Mesenchymal stem cell (in vitro differentiated cells and primary cell): ENCODE measurements at regions not wholly inside any gene's neighbourhood (a gene's known extent, or its start where the extent isn't known, plus 50 kb on each side); places are given as distances from the start of the nearest gene placed in this dataset.

Experiments used
- DNase-seq: peaks from one replicate; pipeline ENCODE4 v3.0.0-alpha.2; 2013
- H2AFZ ChIP-seq: one replicate; pipeline ENCODE4 v1.6.1; 2013; ENCODE audit warnings: low read depth, mild to moderate bottlenecking, control low read depth, inconsistent platforms, low read length, moderate library complexity
- H2AK5ac ChIP-seq: 2 replicates; pipeline ENCODE4 v1.6.1; 2013; ENCODE audit warnings: low read length, moderate library complexity, mild to moderate bottlenecking, inconsistent platforms; ENCODE audit not compliant: severe bottlenecking
- H2BK120ac ChIP-seq: one replicate; pipeline ENCODE4 v1.6.1; 2013; ENCODE audit warnings: low read depth, mild to moderate bottlenecking, inconsistent platforms, low read length, moderate library complexity
- H2BK12ac ChIP-seq, 2 experiments: one replicate each; pipeline ENCODE4 v1.6.1; 2013; ENCODE audit warnings: inconsistent platforms in 2 of 2, low read length in 2 of 2, mild to moderate bottlenecking in 2 of 2, moderate library complexity in 2 of 2, control low read depth in 1 of 2
- H2BK15ac ChIP-seq: one replicate; pipeline ENCODE4 v1.6.1; 2013; ENCODE audit warnings: mild to moderate bottlenecking, low read depth, inconsistent platforms; ENCODE audit not compliant: poor library complexity, severe bottlenecking
- H2BK5ac ChIP-seq: 2 replicates; pipeline ENCODE4 v1.6.1; 2013; ENCODE audit warnings: low read depth, mild to moderate bottlenecking, low read length, control low read depth, inconsistent platforms; ENCODE audit not compliant: poor library complexity, severe bottlenecking
- H3K14ac ChIP-seq, 2 experiments: one replicate each; pipeline ENCODE4 v1.6.1; 2013; ENCODE audit warnings: inconsistent platforms in 2 of 2, low read length in 2 of 2, control low read depth in 1 of 2, mild to moderate bottlenecking in 1 of 2, moderate library complexity in 1 of 2
- H3K18ac ChIP-seq, 2 experiments: one replicate each; pipeline ENCODE4 v1.6.1; 2013; ENCODE audit warnings: inconsistent platforms in 2 of 2, low read length in 2 of 2, control low read depth in 1 of 2, low read depth in 1 of 2, mild to moderate bottlenecking in 1 of 2
- H3K23ac ChIP-seq, 2 experiments: one replicate each; pipeline ENCODE4 v1.6.1; 2013; ENCODE audit warnings: inconsistent platforms in 2 of 2, low read length in 2 of 2, mild to moderate bottlenecking in 2 of 2, moderate library complexity in 2 of 2, control low read depth in 1 of 2
- H3K27ac ChIP-seq: 2 replicates; pipeline ENCODE4 v1.5.1; 2013; ENCODE audit warnings: mild to moderate bottlenecking, moderate library complexity, low read length, control low read depth, inconsistent platforms; ENCODE audit not compliant: poor library complexity, severe bottlenecking
- H3K27me3 ChIP-seq, 2 experiments: 2 replicates each; pipeline versions ENCODE4 v1.6.1 to v1.7.0; 2013; ENCODE audit warnings: low read length in 2 of 2, mild to moderate bottlenecking in 2 of 2, moderate library complexity in 2 of 2, control low read depth in 1 of 2, inconsistent platforms in 1 of 2; ENCODE audit not compliant: control insufficient read depth in 1 of 2, insufficient read depth in 1 of 2
- H3K36me3 ChIP-seq, 2 experiments: 2 replicates each; pipeline versions ENCODE4 v1.6.1 to v1.7.0; 2013; ENCODE audit warnings: low read length in 2 of 2, control low read depth in 1 of 2, inconsistent platforms in 1 of 2, low read depth in 1 of 2, mild to moderate bottlenecking in 1 of 2; ENCODE audit not compliant: insufficient read depth in 2 of 2, control insufficient read depth in 1 of 2
- H3K4ac ChIP-seq, 2 experiments: one replicate each; pipeline ENCODE4 v1.6.1; 2013; ENCODE audit warnings: inconsistent platforms in 2 of 2, low read length in 2 of 2, mild to moderate bottlenecking in 2 of 2, moderate library complexity in 2 of 2, control low read depth in 1 of 2, low read depth in 1 of 2
- H3K4me1 ChIP-seq: 2 replicates; pipeline ENCODE4 v1.6.1; 2013; ENCODE audit warnings: low read depth, low read length, control low read depth; ENCODE audit not compliant: control insufficient read depth, insufficient read depth
- H3K4me2 ChIP-seq: 2 replicates; pipeline ENCODE4 v1.6.1; 2013; ENCODE audit warnings: low read length, mild to moderate bottlenecking, inconsistent platforms; ENCODE audit not compliant: poor library complexity, severe bottlenecking
- H3K4me3 ChIP-seq, 2 experiments: 2 replicates each; pipeline versions ENCODE4 v1.5.1 to v1.7.0; 2013; ENCODE audit warnings: low read length in 2 of 2, mild to moderate bottlenecking in 2 of 2, control low read depth in 1 of 2, low read depth in 1 of 2; ENCODE audit not compliant: insufficient read depth in 1 of 2
- H3K79me1 ChIP-seq: replicated peaks from 2 replicates; pipeline ENCODE4 v1.6.1; 2013; ENCODE audit warnings: mild to moderate bottlenecking, control low read depth, low read length, inconsistent platforms; ENCODE audit not compliant: poor library complexity, severe bottlenecking
- H3K9ac ChIP-seq: 2 replicates; pipeline ENCODE4 v1.7.0; 2013; ENCODE audit warnings: mild to moderate bottlenecking, low read length, moderate library complexity
- H3K9me3 ChIP-seq: 2 replicates; pipeline ENCODE4 v1.7.0; 2013; ENCODE audit warnings: mild to moderate bottlenecking, low read length; ENCODE audit not compliant: control insufficient read depth
- H4K8ac ChIP-seq: one replicate; pipeline ENCODE4 v1.6.1; 2013; ENCODE audit warnings: inconsistent platforms, mild to moderate bottlenecking, low read length, moderate library complexity
- H4K91ac ChIP-seq: one replicate; pipeline ENCODE4 v1.6.1; 2013; ENCODE audit warnings: mild to moderate bottlenecking, low read length, inconsistent platforms
- WGBS: methylation state at CpG from one replicate; pipeline ENCODE4 v1.1.7; 2013; ENCODE audit warnings: mixed read lengths; 5-methylcytosine and 5-hydroxymethylcytosine counted together

GRCh38 chr1:118828038-118828437 lies 160.1 kb downstream of the TBX15 start:
- H4K91ac ChIP-seq: no peak overlapping the region
- H3K36me3 ChIP-seq: no peaks in the 10 kb centered on the region
- no peak overlapping the region for H3K4me2 ChIP-seq
- no peak overlapping the region for H4K8ac ChIP-seq
- DNase-seq: no peak
- H3K14ac ChIP-seq: no peak overlapping the region
- H3K23ac ChIP-seq: no peak overlapping the region
- H3K79me1 ChIP-seq: no peaks in the 10 kb centered on the region
- H3K4ac ChIP-seq: no peak overlapping the region
- H2BK5ac ChIP-seq: no peak overlapping the region
- H3K9me3 ChIP-seq: no peaks in the 10 kb centered on the region
- H3K4me1 ChIP-seq: no peaks in the 10 kb centered on the region
- H2BK12ac ChIP-seq: no peak overlapping the region
- no peak overlapping the region for H2BK15ac ChIP-seq
- no peaks in the 10 kb centered on the region for H3K27me3 ChIP-seq
- H3K4me3 ChIP-seq: no peak overlapping the region
- no peak overlapping the region for H3K18ac ChIP-seq
- H3K27ac ChIP-seq: no peak overlapping the region
- no peak overlapping the region for H3K9ac ChIP-seq
- H2AK5ac ChIP-seq: no peak overlapping the region
- no peak overlapping the region for H2AFZ ChIP-seq
- H2BK120ac ChIP-seq: no peak overlapping the region

DNA sequence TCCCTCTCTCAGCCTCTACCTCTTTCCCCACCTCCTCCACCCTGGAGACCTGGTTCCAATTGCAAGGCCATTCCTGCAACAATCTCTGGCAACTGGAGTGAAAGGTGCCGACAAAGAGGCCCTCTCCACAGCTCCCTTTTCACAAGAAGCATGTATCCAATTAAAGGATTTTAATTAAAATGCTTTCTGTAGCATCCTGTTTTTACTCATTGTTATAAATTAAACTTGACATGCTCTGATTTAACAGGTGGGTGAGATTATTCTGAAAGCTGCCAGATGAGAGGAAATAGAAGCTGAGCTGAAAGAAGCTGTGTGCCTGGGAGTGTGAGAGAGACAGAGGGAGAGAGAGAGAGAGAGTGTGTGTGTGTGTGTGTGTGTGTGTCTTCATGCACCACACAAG lies 160.5 kb downstream of the TBX15 start:
- no CpG with 5 or more reads among the region's 1 CpG for WGBS

DNA sequence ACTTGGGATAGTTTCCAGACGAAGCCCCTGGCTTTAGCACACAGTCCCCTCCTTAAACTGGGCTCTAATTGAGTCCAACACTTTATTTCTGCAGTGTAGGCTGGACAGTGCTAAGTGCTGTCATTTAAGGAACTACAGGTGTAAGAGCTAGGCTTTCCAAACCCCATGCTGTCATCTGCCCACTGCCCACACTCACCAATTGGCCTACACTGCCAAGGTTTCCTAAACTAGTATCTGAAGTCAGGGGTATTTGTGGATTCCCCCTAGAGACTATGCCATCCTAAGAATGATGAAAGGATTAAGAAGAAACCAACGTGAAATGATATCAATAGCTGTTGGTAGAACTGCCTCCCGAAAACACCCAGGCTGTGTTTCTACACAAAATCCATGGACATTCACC lies 160.9 kb downstream of the TBX15 start:
- H2BK12ac ChIP-seq: no peak overlapping the region
- H3K36me3 ChIP-seq: no peaks in the 10 kb centered on the region
- H3K9me3 ChIP-seq: no peaks in the 10 kb centered on the region
- no peak for DNase-seq
- H3K4ac ChIP-seq: no peak overlapping the region
- H4K91ac ChIP-seq: no peak overlapping the region
- no peak overlapping the region for H3K14ac ChIP-seq
- H3K4me2 ChIP-seq: no peak overlapping the region
- H3K79me1 ChIP-seq: no peaks in the 10 kb centered on the region
- H2BK5ac ChIP-seq: no peak overlapping the region
- H3K4me1 ChIP-seq: no peaks in the 10 kb centered on the region
- H3K4me3 ChIP-seq: no peak overlapping the region
- no peak overlapping the region for H2BK120ac ChIP-seq
- no peak overlapping the region for H3K9ac ChIP-seq
- H2BK15ac ChIP-seq: no peak overlapping the region
- no peak overlapping the region for H3K18ac ChIP-seq
- H2AK5ac ChIP-seq: no peak overlapping the region
- no peaks in the 10 kb centered on the region for H3K27me3 ChIP-seq
- no peak overlapping the region for H3K23ac ChIP-seq
- no peak overlapping the region for H2AFZ ChIP-seq
- H4K8ac ChIP-seq: no peak overlapping the region
- WGBS: 61% methylated on average over 3 of the region's 3 CpGs
- no peak overlapping the region for H3K27ac ChIP-seq

More for the DNA sequence above, 160.5 kb downstream of the TBX15 start:
- Histone ChIP-seq H3K9ac (no peak overlapping the region), H2AK5ac (no peak overlapping the region), H3K27ac (no peak overlapping the region), H2BK5ac (no peak overlapping the region), H3K4me2 (no peak overlapping the region), H3K14ac (no peak overlapping the region), H3K36me3 (no peaks in the 10 kb centered on the region), H4K91ac (no peak overlapping the region), H3K4me3 (no peak overlapping the region), H3K27me3 (no peaks in the 10 kb centered on the region), H3K23ac (no peak overlapping the region), H3K9me3 (no peaks in the 10 kb centered on the region), H2AFZ (no peak overlapping the region), H3K79me1 (no peaks in the 10 kb centered on the region), H3K4me1 (no peaks in the 10 kb centered on the region), H2BK12ac (no peak overlapping the region), H4K8ac (no peak overlapping the region), H2BK120ac (no peak overlapping the region), H3K4ac (no peak overlapping the region), H3K18ac (no peak overlapping the region), H2BK15ac (no peak overlapping the region)
- no peak for DNase-seq

DNA sequence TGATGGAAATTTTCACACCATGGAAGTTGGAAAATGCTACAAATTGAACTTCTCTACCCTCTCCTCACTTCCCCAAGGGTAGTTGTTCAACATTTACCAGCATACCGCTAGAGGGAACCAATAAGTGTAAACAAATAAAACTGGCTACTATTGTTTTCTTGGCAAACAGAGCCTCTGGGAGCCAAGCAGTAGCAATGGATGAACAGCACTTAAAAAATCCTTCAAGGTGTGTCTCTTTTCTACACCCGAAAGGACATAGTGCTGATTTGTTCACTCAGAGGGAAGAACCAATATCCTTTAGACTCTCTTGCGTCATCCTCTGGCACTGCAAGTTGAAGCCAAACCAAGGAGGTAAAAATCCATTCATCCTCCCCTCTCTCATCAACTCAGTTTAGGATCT lies 161.5 kb downstream of the TBX15 start:
- WGBS: 53% methylated on average over 3 of the region's 3 CpGs
- H3K79me1 ChIP-seq: no peaks in the 10 kb centered on the region
- no peak overlapping the region for H2AFZ ChIP-seq
- no peak overlapping the region for H4K8ac ChIP-seq
- no peak overlapping the region for H3K18ac ChIP-seq
- no peak overlapping the region for H2BK120ac ChIP-seq
- no peak overlapping the region for H2AK5ac ChIP-seq
- no peaks in the 10 kb centered on the region for H3K9me3 ChIP-seq
- no peak overlapping the region for H3K9ac ChIP-seq
- H2BK15ac ChIP-seq: no peak overlapping the region
- no peak overlapping the region for H3K27ac ChIP-seq
- H3K4me1 ChIP-seq: no peaks in the 10 kb centered on the region
- H3K23ac ChIP-seq: no peak overlapping the region
- H3K27me3 ChIP-seq: no peaks in the 10 kb centered on the region
- no peak overlapping the region for H4K91ac ChIP-seq
- no peak overlapping the region for H2BK5ac ChIP-seq
- H3K4me3 ChIP-seq: no peak overlapping the region
- H3K14ac ChIP-seq: no peak overlapping the region
- DNase-seq: no peak
- no peak overlapping the region for H3K4me2 ChIP-seq
- no peak overlapping the region for H3K4ac ChIP-seq
- no peak overlapping the region for H2BK12ac ChIP-seq
- H3K36me3 ChIP-seq: no peaks in the 10 kb centered on the region
